ENCODE measurements at regions not wholly inside any gene's neighbourhood (a gene's known extent, or its start where the extent isn't known, plus 50 kb on each side); places are given as distances from the start of the nearest gene placed in this dataset.

DNA sequence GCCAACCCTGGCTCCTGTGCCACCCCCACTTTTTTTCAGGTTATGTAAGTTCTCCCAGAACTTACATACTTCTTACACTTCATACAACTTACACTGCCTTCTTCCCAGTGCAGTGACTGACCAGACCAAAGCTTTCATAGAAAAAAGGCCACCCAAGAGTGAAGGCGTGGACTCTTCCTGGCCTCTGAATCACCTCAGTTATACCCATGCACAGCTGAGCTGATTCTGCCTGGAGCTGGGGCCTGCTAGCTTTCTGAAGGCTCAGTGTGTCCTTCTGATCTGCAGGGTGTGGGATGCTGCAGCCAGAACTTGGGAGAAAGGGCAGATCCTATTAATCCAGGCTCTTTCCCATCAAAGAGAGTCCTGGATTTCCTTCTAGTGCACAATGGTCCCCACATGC lies 216.1 kb downstream of the TTC32 start:
- TF ChIP-seq CTCF (conservative IDR thresholded peaks at IDR 0.05): no peak

GRCh38 chr2:19684516-19684915 lies 217.3 kb downstream of the TTC32 start:
- TF ChIP-seq CTCF (conservative IDR thresholded peaks at IDR 0.05): no peak
- H3K27ac ChIP-seq: no peak overlapping the region

More for the DNA sequence above, 216.1 kb downstream of the TTC32 start:
- no peak overlapping the region for H3K27ac ChIP-seq

DNA sequence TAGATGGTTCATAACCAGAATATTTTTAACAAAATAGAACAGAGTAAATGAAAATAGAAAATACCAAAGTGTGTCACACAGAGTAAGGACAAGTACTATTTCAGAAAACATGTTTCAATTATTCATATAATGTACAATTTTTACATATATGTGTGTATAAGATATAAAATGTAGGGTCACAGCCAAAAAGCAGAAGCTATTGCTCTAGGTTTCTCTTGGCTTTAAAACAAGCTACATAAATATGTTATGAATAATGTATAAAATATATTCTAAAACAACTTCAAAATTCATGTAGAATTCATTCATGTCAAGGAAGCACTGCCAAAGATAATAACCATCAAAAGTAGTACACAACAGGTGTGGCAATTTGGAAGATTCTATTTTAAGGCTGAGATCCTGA lies 218.2 kb downstream of the TTC32 start:
- TF ChIP-seq CTCF (conservative IDR thresholded peaks at IDR 0.05): no peak
- H3K27ac ChIP-seq: no peak overlapping the region

- H3K27ac ChIP-seq: peak overlapping the region; percentile 46
- no peak for TF ChIP-seq CTCF (conservative IDR thresholded peaks at IDR 0.05)
These were observed 219.3 kb downstream of the TTC32 start for GRCh38 chr2:19682493-19682892.

- H3K27ac ChIP-seq: no peak overlapping the region; the same call in 1 of the 2 replicates
- TF ChIP-seq CTCF (conservative IDR thresholded peaks at IDR 0.05): no peak
These were observed 223.8 kb downstream of the TTC32 start for GRCh38 chr2:19677825-19678518.

- H3K27ac ChIP-seq: no peak overlapping the region; the same call in 1 of the 2 replicates
- no peak for TF ChIP-seq CTCF (conservative IDR thresholded peaks at IDR 0.05)
These were observed 224.5 kb downstream of the TTC32 start for GRCh38 chr2:19677215-19677777.

DNA sequence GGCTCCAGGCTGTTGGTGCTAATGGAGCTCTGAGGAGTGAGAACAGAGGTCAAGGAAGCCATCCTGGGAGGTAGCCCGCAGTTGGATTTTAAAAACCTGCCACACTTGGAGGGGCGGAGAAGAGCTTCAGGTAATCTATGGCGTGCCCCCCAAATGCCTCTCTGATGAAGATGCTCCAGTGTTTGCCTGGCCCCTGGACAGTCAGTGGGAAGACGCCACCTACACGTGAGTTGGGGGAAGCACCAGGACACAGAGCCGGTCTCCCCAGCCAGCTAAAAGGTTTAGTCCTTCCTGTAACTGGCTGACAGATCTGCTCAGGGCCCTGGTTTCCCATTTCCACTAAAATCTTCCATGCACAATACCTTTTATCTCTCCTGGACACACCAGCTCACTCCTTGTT lies 225.0 kb downstream of the TTC32 start:
- no peak overlapping the region; the same call in 1 of the 2 replicates for H3K27ac ChIP-seq
- TF ChIP-seq CTCF (conservative IDR thresholded peaks at IDR 0.05): no peak
